SK-N-SH (cell line): ENCODE measurements at regions not wholly inside any gene's neighbourhood (a gene's known extent, or its start where the extent isn't known, plus 50 kb on each side); places are given as distances from the start of the nearest gene placed in this dataset.
A peak's percentile ranks its signal among the peaks of the same experiment; 100 is the strongest.

Source experiments
- CTCF ChIA-PET: fragments of 300-600, 350-600 bp; formaldehyde crosslinking; extraction: SDS; loops from one replicate; lab custom pipeline; 2021; lab: Yijun Ruan, JAX
- POLR2A ChIA-PET: fragments of 350-600 bp; sonication (Branson Sonifier 250); formaldehyde crosslinking; extraction: SDS; loops from one replicate; lab custom pipeline; 2020; ENCODE audit warnings: antibody characterized with exemption, inconsistent platforms; lab: Yijun Ruan, JAX
- DNase-seq: peaks from one replicate; pipeline ENCODE4 v3.0.0; 2012
- H2AFZ ChIP-seq: fragments of 200-600 bp; sonication (generic); 2 replicates; pipeline ENCODE4 v1.8.1; 2016; ENCODE audit warnings: antibody characterized with exemption, mild to moderate bottlenecking, low read depth
- H3F3A ChIP-seq: fragments of 200-600 bp; sonication (generic); replicated peaks from 2 replicates; pipeline ENCODE3; 2016; ENCODE audit warnings: antibody characterized with exemption, mild to moderate bottlenecking; ENCODE audit not compliant: insufficient read depth
- H3K27ac ChIP-seq, 2 experiments: fragments of 200-500 bp in 1 of 2; fragments of 200-600 bp in 1 of 2; sonication (Bioruptor generic) in 1 of 2; sonication (generic), shearing (Covaris generic) in 1 of 2; 2 replicates each; pipeline versions ENCODE4 v1.5.1 to v1.6.1; 2014 to 2016; ENCODE audit warnings: low read depth in 2 of 2, inconsistent platforms in 1 of 2, low read length in 1 of 2, mild to moderate bottlenecking in 1 of 2, mixed read lengths in 1 of 2
- H3K27me3 ChIP-seq: fragments of 200-600 bp; sonication (generic), shearing (Covaris generic); 2 replicates; pipeline ENCODE4 v1.6.1; 2016; ENCODE audit warnings: mixed run types; ENCODE audit not compliant: insufficient read depth
- H3K36me3 ChIP-seq, 2 experiments: fragments of 200-500 bp in 1 of 2; fragments of 200-600 bp in 1 of 2; sonication (Bioruptor generic) in 1 of 2; sonication (generic) in 1 of 2; replicated peaks in 1 of 2; 2 replicates each; pipeline versions ENCODE3 to v1.5.1; 2014 to 2016; ENCODE audit warnings: low read length in 1 of 2, mild to moderate bottlenecking in 1 of 2; ENCODE audit not compliant: insufficient read depth in 2 of 2, control insufficient read depth in 1 of 2
- H3K4me1 ChIP-seq, 2 experiments: fragments of 200-500 bp in 1 of 2; fragments of 200-600 bp in 1 of 2; sonication (Bioruptor generic) in 1 of 2; sonication (generic), shearing (Covaris generic) in 1 of 2; 2 replicates each; pipeline versions ENCODE4 v1.5.1 to v1.6.1; 2014 to 2016; ENCODE audit warnings: low read depth in 1 of 2, low read length in 1 of 2, mixed run types in 1 of 2; ENCODE audit not compliant: insufficient read depth in 2 of 2, control insufficient read depth in 1 of 2
- H3K4me2 ChIP-seq: fragments of 200-600 bp; sonication (generic), shearing (Covaris generic); 2 replicates; pipeline ENCODE4 v1.6.1; 2017; ENCODE audit warnings: mixed run types
- H3K4me3 ChIP-seq, 2 experiments: fragments of 200-500 bp in 1 of 2; fragments of 200-600 bp in 1 of 2; sonication (Bioruptor generic) in 1 of 2; sonication (generic), shearing (Covaris generic) in 1 of 2; 2 replicates each; pipeline versions ENCODE4 v1.5.1 to v1.8.1; 2014 to 2016; ENCODE audit warnings: low read depth in 2 of 2, inconsistent platforms in 1 of 2, low read length in 1 of 2, mild to moderate bottlenecking in 1 of 2, mixed read lengths in 1 of 2, moderate library complexity in 1 of 2
- H3K79me2 ChIP-seq: fragments of 200-600 bp; sonication (generic); 2 replicates; pipeline ENCODE4 v1.8.1; 2017; ENCODE audit warnings: mild to moderate bottlenecking; ENCODE audit not compliant: insufficient read depth
- H3K9ac ChIP-seq: fragments of 200-600 bp; sonication (generic); 2 replicates; pipeline ENCODE4 v1.6.1; 2017; ENCODE audit warnings: mixed run types
- H3K9me2 ChIP-seq: fragments of 200-600 bp; sonication (generic); 2 replicates; pipeline ENCODE4 v1.6.1; 2017; ENCODE audit warnings: mixed run types
- H3K9me3 ChIP-seq: fragments of 200-600 bp; sonication (generic); 2 replicates; pipeline ENCODE4 v1.6.1; 2017; ENCODE audit warnings: mixed run types, mild to moderate bottlenecking, moderate library complexity
- H4K20me1 ChIP-seq: fragments of 200-600 bp; sonication (generic); 2 replicates; pipeline ENCODE4 v1.6.1; 2017; ENCODE audit warnings: mild to moderate bottlenecking, mixed run types; ENCODE audit not compliant: insufficient read depth
- ELF1 ChIP-seq: IDR thresholded peaks from 2 replicates; pipeline ENCODE4 v1.4.0; 2012
- FOSL2 ChIP-seq: IDR thresholded peaks from 2 replicates; pipeline ENCODE4 v1.4.0; 2012; ENCODE audit warnings: low read depth, mild to moderate bottlenecking, moderate library complexity, borderline replicate concordance
- FOXM1 ChIP-seq: IDR thresholded peaks from 2 replicates; pipeline ENCODE4 v1.4.0; 2012; ENCODE audit warnings: low read depth, mild to moderate bottlenecking
- GABPA ChIP-seq: IDR thresholded peaks from 2 replicates; pipeline ENCODE4 v1.4.0; 2012; ENCODE audit warnings: low read depth, mild to moderate bottlenecking
- MAX ChIP-seq: IDR thresholded peaks from 2 replicates; pipeline ENCODE4 v1.4.0; 2012; ENCODE audit warnings: low read depth
- MEF2A ChIP-seq: IDR thresholded peaks from 2 replicates; pipeline ENCODE4 v1.4.0; 2012; ENCODE audit warnings: low read depth, borderline replicate concordance
- MXI1 ChIP-seq: IDR thresholded peaks from 2 replicates; pipeline ENCODE4 v1.6.1; 2012; ENCODE audit warnings: mild to moderate bottlenecking, low read depth, low read length, improper control_type of control experiment
- SMC3 ChIP-seq: IDR thresholded peaks from 2 replicates; pipeline ENCODE4 v1.6.1; 2012; ENCODE audit warnings: low read depth, low read length, improper control_type of control experiment
- TAF1 ChIP-seq: IDR thresholded peaks from 2 replicates; pipeline ENCODE4 v1.6.1; 2012; ENCODE audit warnings: low read depth, mild to moderate bottlenecking, low read length, moderate library complexity, borderline replicate concordance
- ZBTB33 ChIP-seq: IDR thresholded peaks from 2 replicates; pipeline ENCODE4 v1.4.0; 2012; ENCODE audit warnings: low read depth, borderline replicate concordance
- WGBS: methylation state at CpG from one replicate; pipeline ENCODE4 v1.1.6; 2017; ENCODE audit warnings: low lambda C conversion rate; 5-methylcytosine and 5-hydroxymethylcytosine counted together

- TF ChIP-seq ZBTB33 (no peak), ELF1 (no peak), MAX (no peak)
These were observed 613.1 kb upstream of the ADGRL2 start (continued) for GRCh38 chr1:81187635-81188034.

GRCh38 chr1:81186261-81186660, 614.5 kb upstream of the ADGRL2 start:
- H3K9me2 ChIP-seq, result no peaks in the 10 kb centered on the region
- no peaks in the 10 kb centered on the region for H3K27me3 ChIP-seq
- no peak overlapping the region for H3K4me3 ChIP-seq
- no peaks in the 10 kb centered on the region for H3K79me2 ChIP-seq
- H3K27ac ChIP-seq, result no peak overlapping the region
- no peak overlapping the region for H3K9ac ChIP-seq
- WGBS, result 96% methylated on average over 2 of the region's 2 CpGs
- no peaks in the 10 kb centered on the region for H3K9me3 ChIP-seq
- ChIA-PET POLR2A (no interaction called here), CTCF (no interaction called here)
- H3F3A ChIP-seq, result no peaks in the 10 kb centered on the region
- H4K20me1 ChIP-seq, result no peaks in the 10 kb centered on the region
- H3K4me1 ChIP-seq, result peaks cover 0 to 7% of the 10 kb centered on the region in 2 experiments; a peak in 1 of 4 replicates
- H2AFZ ChIP-seq, result 0 out of 2 replicates have a peak overlapping the region, but pooled peaks have one; percentile 14
- DNase-seq, result no peak
- no peak overlapping the region for H3K4me2 ChIP-seq
- H3K36me3 ChIP-seq, result no peaks in the 10 kb centered on the region
- no peak for TF ChIP-seq MXI1
- no peak for TF ChIP-seq SMC3
- no peak for TF ChIP-seq TAF1

GRCh38 chr1:81183553-81183952, 617.2 kb upstream of the ADGRL2 start:
- DNase-seq, result no peak
- H3K9me2 ChIP-seq, result no peaks in the 10 kb centered on the region
- CTCF ChIA-PET, result interaction anchor here (1.4 kb wide), 1 partner anchor 24 kb away, joined by 4 read pairs; no protein-coding TSS in a partner anchor
- no peak overlapping the region for H3K27ac ChIP-seq
- no peak overlapping the region for H3K4me3 ChIP-seq
- H3K27me3 ChIP-seq, result no peaks in the 10 kb centered on the region
- POLR2A ChIA-PET, result no interaction called here
- no peaks in the 10 kb centered on the region for H3K9me3 ChIP-seq
- no peaks in the 10 kb centered on the region for H4K20me1 ChIP-seq
- no peak for TF ChIP-seq GABPA
- no peak for TF ChIP-seq FOSL2
- TF ChIP-seq FOXM1, result no peak
- TF ChIP-seq MEF2A, result no peak
- TF ChIP-seq, all 33 proteins: peak for 0
- H3F3A ChIP-seq, result peaks cover 5% of the 10 kb centered on the region
- H3K4me1 ChIP-seq, result peaks cover 0 to 7% of the 10 kb centered on the region in 2 experiments; a peak in 1 of 4 replicates
- no peak overlapping the region for H2AFZ ChIP-seq
- no peak overlapping the region for H3K4me2 ChIP-seq
- 89% methylated on average over 1 of the region's 1 CpG for WGBS
- H3K36me3 ChIP-seq, result no peaks in the 10 kb centered on the region
- no peaks in the 10 kb centered on the region for H3K79me2 ChIP-seq
- no peak overlapping the region for H3K9ac ChIP-seq
